Lower lobe of right lung (tissue), 2 donors: ENCODE measurements at regions not wholly inside any gene's neighbourhood (a gene's known extent, or its start where the extent isn't known, plus 50 kb on each side); places are given as distances from the start of the nearest gene placed in this dataset.

Experiments used
- ATAC-seq, 2 donors: fragments of 200-7000 bp; cut with Tn5 transposase; one replicate each; pipeline ENCODE4 v1.9.1; 2020 to 2022; ENCODE audit warnings: mild to moderate bottlenecking in 2 of 2, moderate library complexity in 2 of 2
- DNase-seq: peaks from one replicate; pipeline ENCODE4 v3.0.0-alpha.2; 2020
- H3K27ac ChIP-seq: fragments of 200-600 bp; one replicate; pipeline ENCODE4 v1.8.0; 2022
- H3K27me3 ChIP-seq: fragments of 200-600 bp; one replicate; pipeline ENCODE4 v1.8.0; 2022; ENCODE audit warnings: low read depth
- H3K36me3 ChIP-seq: fragments of 200-600 bp; one replicate; pipeline ENCODE4 v1.8.0; 2022; ENCODE audit warnings: mild to moderate bottlenecking
- H3K4me1 ChIP-seq: fragments of 200-600 bp; one replicate; pipeline ENCODE4 v1.8.0; 2022
- H3K4me3 ChIP-seq: fragments of 200-600 bp; one replicate; pipeline ENCODE4 v1.8.0; 2022; ENCODE audit warnings: mild to moderate bottlenecking
- H3K9me3 ChIP-seq: fragments of 200-600 bp; one replicate; pipeline ENCODE4 v1.8.0; 2022
- CTCF ChIP-seq: fragments of 200-600 bp; IDR thresholded peaks from one replicate; pipeline ENCODE4 v1.8.0; 2022; ENCODE audit warnings: antibody characterized with exemption, mild to moderate bottlenecking
- intact Hi-C: fragments of 100-400 bp; cut with DNase I; formaldehyde crosslinking; loops from one replicate; pipeline ENCODE4 v1.11.0; 2022
- donor health status: DM: no; HTN: yes; CAD: no; lungs with severe emphysema.

- no peaks in the 10 kb centered on the region for H3K27me3 ChIP-seq
- H3K36me3 ChIP-seq = no peaks in the 10 kb centered on the region
- ATAC-seq = no peak
- no peak for TF ChIP-seq CTCF
- H3K4me1 ChIP-seq = no peaks in the 10 kb centered on the region
- no peak overlapping the region for H3K4me3 ChIP-seq
- no peaks in the 10 kb centered on the region for H3K9me3 ChIP-seq
- H3K27ac ChIP-seq = no peak overlapping the region
- DNase-seq = no peak
- intact Hi-C loops = no loop called here
Observed at GRCh38 chr2:15829985-15830384, 110.4 kb upstream of the MYCN start.

GRCh38 chr2:15830937-15831549 is 109.3 kb upstream of the MYCN start:
- Histone ChIP-seq H3K9me3 (no peaks in the 10 kb centered on the region), H3K27ac (no peak overlapping the region), H3K4me3 (no peak overlapping the region), H3K4me1 (no peaks in the 10 kb centered on the region), H3K27me3 (no peaks in the 10 kb centered on the region), H3K36me3 (no peaks in the 10 kb centered on the region)
- TF ChIP-seq CTCF = no peak
- intact Hi-C loops = no loop called here
- ATAC-seq (no peak), DNase-seq (no peak)

- H3K4me3 ChIP-seq = no peak overlapping the region
- H3K9me3 ChIP-seq = no peaks in the 10 kb centered on the region
- no peaks in the 10 kb centered on the region for H3K27me3 ChIP-seq
- H3K4me1 ChIP-seq = no peaks in the 10 kb centered on the region
- no peaks in the 10 kb centered on the region for H3K36me3 ChIP-seq
- ATAC-seq = no peak
- no peak for TF ChIP-seq CTCF
- intact Hi-C loops = no loop called here
- H3K27ac ChIP-seq = no peak overlapping the region
- DNase-seq = no peak
Observed at GRCh38 chr2:15832030-15832709, 108.2 kb upstream of the MYCN start.

- Histone ChIP-seq H3K27ac (no peak overlapping the region), H3K4me3 (no peak overlapping the region), H3K9me3 (no peaks in the 10 kb centered on the region), H3K27me3 (no peaks in the 10 kb centered on the region), H3K4me1 (no peaks in the 10 kb centered on the region), H3K36me3 (no peaks in the 10 kb centered on the region)
- ATAC-seq (no peak), DNase-seq (no peak)
- intact Hi-C loops = no loop called here
- TF ChIP-seq CTCF = no peak
Observed at GRCh38 chr2:15832849-15833680, 107.3 kb upstream of the MYCN start.

- Histone ChIP-seq H3K4me1 (no peaks in the 10 kb centered on the region), H3K36me3 (no peaks in the 10 kb centered on the region), H3K4me3 (no peak overlapping the region), H3K9me3 (no peaks in the 10 kb centered on the region), H3K27ac (no peak overlapping the region), H3K27me3 (no peaks in the 10 kb centered on the region)
- DNase-seq = no peak
- intact Hi-C loops = no loop called here
- TF ChIP-seq CTCF = no peak
- no peak for ATAC-seq
Observed at GRCh38 chr2:15833731-15834130, 106.6 kb upstream of the MYCN start.
